Activated CD4-positive, alpha-beta memory T cell treated with anti-CD3 and anti-CD28 coated beads, Interleukin-2, amount 10 ng/mL, durations not matched to agents 7 days and 5 days (primary cell): ENCODE measurements at regions not wholly inside any gene's neighbourhood (a gene's known extent, or its start where the extent isn't known, plus 50 kb on each side); places are given as distances from the start of the nearest gene placed in this dataset.
"Not testable (repeated sequence)": the region's sequence is repeated elsewhere in the genome, so short reads cannot be mapped to it uniquely, and the experiment has no call there.

Experiments
- CTCF ChIA-PET: fragments of 350-600 bp; sonication (Branson Sonifier 250); formaldehyde crosslinking; loops from one replicate; lab custom pipeline; 2021; ENCODE audit warnings: antibody characterized with exemption, inconsistent platforms; lab: Charles Lee
- POLR2A ChIA-PET: fragments of 350-600 bp; sonication (Branson Sonifier 250); formaldehyde crosslinking; loops from one replicate; lab custom pipeline; 2021; ENCODE audit warnings: antibody characterized with exemption; lab: Charles Lee
- DNase-seq: peaks from one replicate; pipeline ENCODE4 v3.0.0-alpha.2; 2020
- H3K27ac Mint-ChIP-seq: one replicate; pipeline ENCODE4 v1.8.0; 2021; ENCODE audit warnings: mild to moderate bottlenecking, mixed read lengths
- H3K27me3 Mint-ChIP-seq: one replicate; pipeline ENCODE4 v1.8.0; 2021; ENCODE audit warnings: mixed read lengths
- H3K36me3 Mint-ChIP-seq: one replicate; pipeline ENCODE4 v1.8.0; 2021; ENCODE audit warnings: low read depth, mixed read lengths
- H3K4me1 Mint-ChIP-seq: one replicate; pipeline ENCODE4 v1.8.0; 2021; ENCODE audit warnings: mixed read lengths
- H3K4me3 Mint-ChIP-seq: one replicate; pipeline ENCODE4 v1.8.0; 2021; ENCODE audit warnings: mild to moderate bottlenecking, mixed read lengths
- H3K9me3 Mint-ChIP-seq: one replicate; pipeline ENCODE4 v1.8.0; 2021; ENCODE audit warnings: mixed read lengths

- H3K4me3 Mint-ChIP-seq = no peak overlapping the region
- no peaks in the 10 kb centered on the region for H3K36me3 Mint-ChIP-seq
- H3K27ac Mint-ChIP-seq = no peak overlapping the region
- no peaks in the 10 kb centered on the region for H3K4me1 Mint-ChIP-seq
- POLR2A ChIA-PET = no interaction called here
- CTCF ChIA-PET = interaction anchor here (1.5 to 3.0 kb wide), 4 partner anchors 10 to 229 kb away, joined by 3 to 10 read pairs (median 6); no protein-coding TSS in a partner anchor
- H3K27me3 Mint-ChIP-seq = peaks cover 5% of the 10 kb centered on the region
- H3K9me3 Mint-ChIP-seq = no peaks in the 10 kb centered on the region
- DNase-seq = peak; percentile 11
These were observed 225.0 kb downstream of the CYP26B1 start for GRCh38 chr2:71922499-71923142.

- no peak for DNase-seq
- no peak overlapping the region for H3K4me3 Mint-ChIP-seq
- no peak overlapping the region for H3K27ac Mint-ChIP-seq
- H3K9me3 Mint-ChIP-seq = no peaks in the 10 kb centered on the region
- CTCF ChIA-PET = no interaction called here
- no peaks in the 10 kb centered on the region for H3K4me1 Mint-ChIP-seq
- POLR2A ChIA-PET = no interaction called here
- H3K36me3 Mint-ChIP-seq = no peaks in the 10 kb centered on the region
- H3K27me3 Mint-ChIP-seq = peaks cover 7% of the 10 kb centered on the region
These were observed 225.6 kb downstream of the CYP26B1 start for GRCh38 chr2:71922091-71922490.

- DNase-seq, POLR2A ChIA-PET, H3K4me1 Mint-ChIP-seq, H3K9me3 Mint-ChIP-seq, H3K4me3 Mint-ChIP-seq, H3K27me3 Mint-ChIP-seq, H3K27ac Mint-ChIP-seq, H3K36me3 Mint-ChIP-seq: not testable (repeated sequence)
- CTCF ChIA-PET = interaction anchor here (0.7 to 0.8 kb wide), 2 partner anchors 23 to 229 kb away, joined by 3 read pairs; no protein-coding TSS in a partner anchor
These were observed 226.8 kb downstream of the CYP26B1 start for GRCh38 chr2:71920819-71921218.

- H3K27ac Mint-ChIP-seq = no peak overlapping the region
- no peak for DNase-seq
- no peaks in the 10 kb centered on the region for H3K36me3 Mint-ChIP-seq
- H3K9me3 Mint-ChIP-seq = no peaks in the 10 kb centered on the region
- peaks cover 7% of the 10 kb centered on the region for H3K27me3 Mint-ChIP-seq
- CTCF ChIA-PET = interaction anchor here (1.5 kb wide), 1 partner anchor 10 kb away, joined by 3 read pairs; no protein-coding TSS in a partner anchor
- H3K4me3 Mint-ChIP-seq = no peak overlapping the region
- POLR2A ChIA-PET = no interaction called here
- H3K4me1 Mint-ChIP-seq = no peaks in the 10 kb centered on the region
These were observed 228.0 kb downstream of the CYP26B1 start for GRCh38 chr2:71919708-71920107.

- Mint-ChIP-seq H3K4me3 (no peak overlapping the region), H3K27me3 (peaks cover 3% of the 10 kb centered on the region), H3K4me1 (no peaks in the 10 kb centered on the region), H3K27ac (no peak overlapping the region), H3K36me3 (no peaks in the 10 kb centered on the region), H3K9me3 (peaks cover 2% of the 10 kb centered on the region)
- no peak for DNase-seq
- ChIA-PET CTCF (interaction anchor here (1.1 to 1.6 kb wide), 2 partner anchors 9 to 14 kb away, joined by 3 to 6 read pairs; no protein-coding TSS in a partner anchor), POLR2A (no interaction called here)
These were observed 237.4 kb downstream of the CYP26B1 start for GRCh38 chr2:71910277-71910676.

- no peaks in the 10 kb centered on the region for H3K36me3 Mint-ChIP-seq
- ChIA-PET CTCF (interaction anchor here (0.6 to 0.7 kb wide), 2 partner anchors 15 to 506 kb away, joined by 3 to 4 read pairs; no protein-coding TSS in a partner anchor), POLR2A (no interaction called here)
- no peak overlapping the region for H3K4me3 Mint-ChIP-seq
- no peaks in the 10 kb centered on the region for H3K4me1 Mint-ChIP-seq
- no peak for DNase-seq
- peaks cover 3% of the 10 kb centered on the region for H3K27me3 Mint-ChIP-seq
- H3K27ac Mint-ChIP-seq = no peak overlapping the region
- peaks cover 2% of the 10 kb centered on the region for H3K9me3 Mint-ChIP-seq
These were observed 238.9 kb downstream of the CYP26B1 start for GRCh38 chr2:71908798-71909197.

- no peak overlapping the region for H3K4me3 Mint-ChIP-seq
- ChIA-PET POLR2A (no interaction called here), CTCF (interaction anchor here (1.8 kb wide), 1 partner anchor 16 kb away, joined by 4 read pairs; no protein-coding TSS in a partner anchor)
- H3K27ac Mint-ChIP-seq = no peak overlapping the region
- H3K36me3 Mint-ChIP-seq = no peaks in the 10 kb centered on the region
- H3K27me3 Mint-ChIP-seq = peaks cover 3% of the 10 kb centered on the region
- DNase-seq = no peak
- peaks cover 2% of the 10 kb centered on the region for H3K9me3 Mint-ChIP-seq
- no peaks in the 10 kb centered on the region for H3K4me1 Mint-ChIP-seq
These were observed 240.2 kb downstream of the CYP26B1 start for GRCh38 chr2:71907503-71907902.

- H3K9me3 Mint-ChIP-seq = peaks cover 2% of the 10 kb centered on the region
- no peak overlapping the region for H3K27ac Mint-ChIP-seq
- ChIA-PET POLR2A (no interaction called here), CTCF (interaction anchor here (1.8 kb wide), 1 partner anchor 17 kb away, joined by 4 read pairs; no protein-coding TSS in a partner anchor)
- H3K4me1 Mint-ChIP-seq = no peaks in the 10 kb centered on the region
- no peak overlapping the region for H3K4me3 Mint-ChIP-seq
- no peak for DNase-seq
- peaks cover 3% of the 10 kb centered on the region for H3K27me3 Mint-ChIP-seq
- no peaks in the 10 kb centered on the region for H3K36me3 Mint-ChIP-seq
These were observed 241.2 kb downstream of the CYP26B1 start for GRCh38 chr2:71906357-71906973.

- ChIA-PET POLR2A (no interaction called here), CTCF (no interaction called here)
- H3K4me1 Mint-ChIP-seq = no peaks in the 10 kb centered on the region
These were observed 242.5 kb downstream of the CYP26B1 start for GRCh38 chr2:71905205-71905604.

GRCh38 chr2:71903841-71904240, 243.8 kb downstream of the CYP26B1 start:
- no peaks in the 10 kb centered on the region for H3K9me3 Mint-ChIP-seq
- POLR2A ChIA-PET = no interaction called here
- DNase-seq = no peak

More at GRCh38 chr2:71905205-71905604, 242.5 kb downstream of the CYP26B1 start:
- Mint-ChIP-seq H3K27me3 (peaks cover 4% of the 10 kb centered on the region), H3K27ac (no peak overlapping the region), H3K36me3 (no peaks in the 10 kb centered on the region), H3K4me3 (no peak overlapping the region), H3K9me3 (peaks cover 2% of the 10 kb centered on the region)
- DNase-seq = no peak

GRCh38 chr2:71901466-71901865, 246.2 kb downstream of the CYP26B1 start:
- POLR2A ChIA-PET = no interaction called here

More at GRCh38 chr2:71903841-71904240, 243.8 kb downstream of the CYP26B1 start:
- H3K4me1 Mint-ChIP-seq = no peaks in the 10 kb centered on the region
- H3K36me3 Mint-ChIP-seq = no peaks in the 10 kb centered on the region
- H3K4me3 Mint-ChIP-seq = no peak overlapping the region
- peaks cover 2% of the 10 kb centered on the region for H3K27me3 Mint-ChIP-seq
- CTCF ChIA-PET = no interaction called here
- H3K27ac Mint-ChIP-seq = no peak overlapping the region

GRCh38 chr2:71898851-71899681, 248.6 kb downstream of the CYP26B1 start:
- CTCF ChIA-PET = no interaction called here
- Mint-ChIP-seq H3K4me3 (no peak overlapping the region), H3K4me1 (no peaks in the 10 kb centered on the region), H3K9me3 (no peaks in the 10 kb centered on the region), H3K27me3 (peaks cover 2% of the 10 kb centered on the region), H3K36me3 (no peaks in the 10 kb centered on the region), H3K27ac (no peak overlapping the region)
- POLR2A ChIA-PET = no interaction called here
- no peak for DNase-seq

More at GRCh38 chr2:71901466-71901865, 246.2 kb downstream of the CYP26B1 start:
- H3K9me3 Mint-ChIP-seq = no peaks in the 10 kb centered on the region
- no peak for DNase-seq
- peaks cover 2% of the 10 kb centered on the region for H3K27me3 Mint-ChIP-seq
- H3K4me3 Mint-ChIP-seq = no peak overlapping the region
- no peaks in the 10 kb centered on the region for H3K4me1 Mint-ChIP-seq
- CTCF ChIA-PET = no interaction called here
- H3K27ac Mint-ChIP-seq = no peak overlapping the region
- H3K36me3 Mint-ChIP-seq = no peaks in the 10 kb centered on the region

- no peaks in the 10 kb centered on the region for H3K36me3 Mint-ChIP-seq
- ChIA-PET CTCF (interaction anchor here (1.0 to 1.4 kb wide), 2 partner anchors 23 to 25 kb away, joined by 3 read pairs; no protein-coding TSS in a partner anchor), POLR2A (no interaction called here)
- DNase-seq = no peak
- peaks cover 2% of the 10 kb centered on the region for H3K27me3 Mint-ChIP-seq
- no peaks in the 10 kb centered on the region for H3K4me1 Mint-ChIP-seq
- H3K9me3 Mint-ChIP-seq = no peaks in the 10 kb centered on the region
- no peak overlapping the region for H3K27ac Mint-ChIP-seq
- H3K4me3 Mint-ChIP-seq = no peak overlapping the region
These were observed 249.3 kb downstream of the CYP26B1 start for GRCh38 chr2:71898375-71898774.
